ENCODE measurements at regions not wholly inside any gene's neighbourhood (a gene's known extent, or its start where the extent isn't known, plus 50 kb on each side); places are given as distances from the start of the nearest gene placed in this dataset.

DNA sequence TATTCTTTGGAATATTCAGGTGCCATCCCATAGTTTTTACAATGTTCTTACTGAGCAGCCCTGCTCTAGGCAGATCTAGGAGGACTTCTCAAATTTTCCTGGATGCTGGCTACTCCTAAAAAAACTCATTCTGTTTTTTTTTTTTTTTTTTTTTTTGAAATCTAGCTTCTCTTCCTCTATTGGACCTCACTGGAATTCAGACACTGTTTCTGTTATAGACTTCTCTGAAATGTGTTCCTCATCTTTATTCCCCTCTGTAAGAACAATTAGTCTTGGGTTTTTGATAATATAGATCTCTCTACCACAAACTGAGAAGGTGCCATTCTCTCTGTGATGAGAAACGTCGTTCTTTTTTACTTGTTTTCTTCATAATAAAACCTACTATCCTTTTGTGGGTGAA is 115.3 kb upstream of the CCND2 start:
- TF ChIP-seq EZH2phosphoT487 (IDR thresholded peaks at IDR 0.05; ENCODE audit: borderline replicate concordance, low read length): no peak
- TF ChIP-seq, protein P1, sequence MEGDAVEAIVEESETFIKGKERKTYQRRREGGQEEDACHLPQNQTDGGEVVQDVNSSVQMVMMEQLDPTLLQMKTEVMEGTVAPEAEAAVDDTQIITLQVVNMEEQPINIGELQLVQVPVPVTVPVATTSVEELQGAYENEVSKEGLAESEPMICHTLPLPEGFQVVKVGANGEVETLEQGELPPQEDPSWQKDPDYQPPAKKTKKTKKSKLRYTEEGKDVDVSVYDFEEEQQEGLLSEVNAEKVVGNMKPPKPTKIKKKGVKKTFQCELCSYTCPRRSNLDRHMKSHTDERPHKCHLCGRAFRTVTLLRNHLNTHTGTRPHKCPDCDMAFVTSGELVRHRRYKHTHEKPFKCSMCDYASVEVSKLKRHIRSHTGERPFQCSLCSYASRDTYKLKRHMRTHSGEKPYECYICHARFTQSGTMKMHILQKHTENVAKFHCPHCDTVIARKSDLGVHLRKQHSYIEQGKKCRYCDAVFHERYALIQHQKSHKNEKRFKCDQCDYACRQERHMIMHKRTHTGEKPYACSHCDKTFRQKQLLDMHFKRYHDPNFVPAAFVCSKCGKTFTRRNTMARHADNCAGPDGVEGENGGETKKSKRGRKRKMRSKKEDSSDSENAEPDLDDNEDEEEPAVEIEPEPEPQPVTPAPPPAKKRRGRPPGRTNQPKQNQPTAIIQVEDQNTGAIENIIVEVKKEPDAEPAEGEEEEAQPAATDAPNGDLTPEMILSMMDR (IDR thresholded peaks at IDR 0.05; ENCODE audit: low read depth, low read length, poor library complexity, severe bottlenecking): no peak
- H3K4me2 ChIP-seq (ENCODE audit: low read length): no peak overlapping the region
- H3F3A ChIP-seq (ENCODE audit: control insufficient read depth, insufficient read depth): no peaks in the 10 kb centered on the region
- no peaks in the 10 kb centered on the region for H4K20me1 ChIP-seq (ENCODE audit: control insufficient read depth, insufficient read depth, low read depth, low read length)
- H3K9me3 ChIP-seq (ENCODE audit: control insufficient read depth, insufficient read depth, low read length): no peaks in the 10 kb centered on the region
- H3K4me3 ChIP-seq (ENCODE audit: low read length): no peak overlapping the region
- no peaks in the 10 kb centered on the region for H3K79me2 ChIP-seq (ENCODE audit: control insufficient read depth, low read length)
- peaks cover 15% of the 10 kb centered on the region for H3K27me3 ChIP-seq (ENCODE audit: control insufficient read depth, low read length)
- H3K36me3 ChIP-seq (ENCODE audit: control insufficient read depth, low read length): no peaks in the 10 kb centered on the region
- no peak overlapping the region for H3K27ac ChIP-seq (ENCODE audit: low read depth, low read length)
- H3K4me1 ChIP-seq (ENCODE audit: control insufficient read depth, low read length): peaks cover 7% of the 10 kb centered on the region
- no peaks in the 10 kb centered on the region for H3K9me2 ChIP-seq (replicated peaks; ENCODE audit: control insufficient read depth, low read length)

GRCh38 chr12:4157122-4157521 is 116.4 kb upstream of the CCND2 start:
- Histone ChIP-seq H3K4me2 (ENCODE audit: low read length) (no peak overlapping the region), H3K27ac (ENCODE audit: low read depth, low read length) (no peak overlapping the region), H3K9me2 (replicated peaks; ENCODE audit: control insufficient read depth, low read length) (no peaks in the 10 kb centered on the region), H4K20me1 (ENCODE audit: control insufficient read depth, insufficient read depth, low read depth, low read length) (no peaks in the 10 kb centered on the region), H3K36me3 (ENCODE audit: control insufficient read depth, low read length) (no peaks in the 10 kb centered on the region), H3F3A (ENCODE audit: control insufficient read depth, insufficient read depth) (no peaks in the 10 kb centered on the region), H3K4me3 (ENCODE audit: low read length) (no peak overlapping the region), H3K9me3 (ENCODE audit: control insufficient read depth, insufficient read depth, low read length) (no peaks in the 10 kb centered on the region), H3K27me3 (ENCODE audit: control insufficient read depth, low read length) (peaks cover 15% of the 10 kb centered on the region), H3K4me1 (ENCODE audit: control insufficient read depth, low read length) (peaks cover 10% of the 10 kb centered on the region), H3K79me2 (ENCODE audit: control insufficient read depth, low read length) (no peaks in the 10 kb centered on the region)
- TF ChIP-seq, protein P1 (IDR thresholded peaks at IDR 0.05; ENCODE audit: low read depth, low read length, poor library complexity, severe bottlenecking): no peak
- TF ChIP-seq EZH2phosphoT487 (IDR thresholded peaks at IDR 0.05; ENCODE audit: borderline replicate concordance, low read length): no peak

GRCh38 chr12:4156317-4156716 is 117.2 kb upstream of the CCND2 start:
- Histone ChIP-seq H3K4me1 (ENCODE audit: control insufficient read depth, low read length) (peaks cover 10% of the 10 kb centered on the region), H4K20me1 (ENCODE audit: control insufficient read depth, insufficient read depth, low read depth, low read length) (no peaks in the 10 kb centered on the region), H3K4me3 (ENCODE audit: low read length) (no peak overlapping the region), H3F3A (ENCODE audit: control insufficient read depth, insufficient read depth) (no peaks in the 10 kb centered on the region), H3K4me2 (ENCODE audit: low read length) (no peak overlapping the region), H3K9me3 (ENCODE audit: control insufficient read depth, insufficient read depth, low read length) (no peaks in the 10 kb centered on the region), H3K27ac (ENCODE audit: low read depth, low read length) (no peak overlapping the region), H3K27me3 (ENCODE audit: control insufficient read depth, low read length) (peaks cover 10% of the 10 kb centered on the region), H3K79me2 (ENCODE audit: control insufficient read depth, low read length) (no peaks in the 10 kb centered on the region), H3K36me3 (ENCODE audit: control insufficient read depth, low read length) (no peaks in the 10 kb centered on the region), H3K9me2 (replicated peaks; ENCODE audit: control insufficient read depth, low read length) (no peaks in the 10 kb centered on the region)
- no peak for TF ChIP-seq EZH2phosphoT487 (IDR thresholded peaks at IDR 0.05; ENCODE audit: borderline replicate concordance, low read length)
- TF ChIP-seq, protein P1 (IDR thresholded peaks at IDR 0.05; ENCODE audit: low read depth, low read length, poor library complexity, severe bottlenecking): no peak

Measured in DOHH2 (cell line).